ENCODE measurements at regions not wholly inside any gene's neighbourhood (a gene's known extent, or its start where the extent isn't known, plus 50 kb on each side); places are given as distances from the start of the nearest gene placed in this dataset.

GRCh38 chr17:79305768-79306423 lies 231.3 kb downstream of the ENGASE start:
- Histone ChIP-seq H3K27me3 (ENCODE audit: insufficient read depth, low read depth) (peaks cover 84% of the 10 kb centered on the region), H4K20me1 (ENCODE audit: insufficient read depth) (no peaks in the 10 kb centered on the region), H3K27ac (no peak overlapping the region), H3K4me1 (replicated peaks; ENCODE audit: insufficient read depth) (no peaks in the 10 kb centered on the region), H3F3A (ENCODE audit: insufficient read depth, low read depth) (no peaks in the 10 kb centered on the region), H3K4me2 (no peak overlapping the region), H3K9me3 (ENCODE audit: insufficient read depth, low read depth) (no peaks in the 10 kb centered on the region), H2AFZ (no peak overlapping the region), H3K36me3 (ENCODE audit: low read depth) (no peaks in the 10 kb centered on the region), H3K79me2 (ENCODE audit: low read depth) (no peaks in the 10 kb centered on the region), H3K4me3 (no peak overlapping the region), H3K9me2 (ENCODE audit: insufficient read depth) (no peaks in the 10 kb centered on the region)
- CTCF ChIA-PET: no interaction called here
- TF ChIP-seq EZH2 (IDR thresholded peaks at IDR 0.05; ENCODE audit: low read depth) (no peak), CTCF (conservative IDR thresholded peaks at IDR 0.05) (no peak)
- no peak for DNase-seq
- intact Hi-C loops (cut with micrococcal nuclease; ENCODE audit: unreplicated experiment): no loop called here
- POLR2A ChIA-PET (ENCODE audit: unreplicated experiment): no interaction called here
- BruUV-seq (replicated peaks): no TSS peak

- BruUV-seq (replicated peaks): no TSS peak
- CTCF ChIA-PET: no interaction called here
Measured at GRCh38 chr17:79305376-79305767, 230.7 kb downstream of the ENGASE start.

GRCh38 chr17:79304884-79305283 lies 230.3 kb downstream of the ENGASE start:
- POLR2A ChIA-PET (ENCODE audit: unreplicated experiment): no interaction called here
- no TSS peak for BruUV-seq (replicated peaks)
- no peak for DNase-seq
- Histone ChIP-seq H2AFZ (no peak overlapping the region), H3F3A (ENCODE audit: insufficient read depth, low read depth) (no peaks in the 10 kb centered on the region), H3K9me3 (ENCODE audit: insufficient read depth, low read depth) (no peaks in the 10 kb centered on the region), H3K79me2 (ENCODE audit: low read depth) (no peaks in the 10 kb centered on the region), H4K20me1 (ENCODE audit: insufficient read depth) (no peaks in the 10 kb centered on the region), H3K27me3 (ENCODE audit: insufficient read depth, low read depth) (peaks cover 84% of the 10 kb centered on the region), H3K4me2 (no peak overlapping the region), H3K4me3 (no peak overlapping the region), H3K27ac (no peak overlapping the region), H3K4me1 (replicated peaks; ENCODE audit: insufficient read depth) (no peaks in the 10 kb centered on the region), H3K36me3 (ENCODE audit: low read depth) (no peaks in the 10 kb centered on the region), H3K9me2 (ENCODE audit: insufficient read depth) (no peaks in the 10 kb centered on the region)
- CTCF ChIA-PET: no interaction called here
- TF ChIP-seq EZH2 (IDR thresholded peaks at IDR 0.05; ENCODE audit: low read depth): no peak
- intact Hi-C loops (cut with micrococcal nuclease; ENCODE audit: unreplicated experiment): no loop called here

More at GRCh38 chr17:79305376-79305767, 230.7 kb downstream of the ENGASE start:
- Histone ChIP-seq H4K20me1 (ENCODE audit: insufficient read depth) (no peaks in the 10 kb centered on the region), H2AFZ (no peak overlapping the region), H3K9me2 (ENCODE audit: insufficient read depth) (no peaks in the 10 kb centered on the region), H3K36me3 (ENCODE audit: low read depth) (no peaks in the 10 kb centered on the region), H3K79me2 (ENCODE audit: low read depth) (no peaks in the 10 kb centered on the region), H3K27me3 (ENCODE audit: insufficient read depth, low read depth) (peaks cover 84% of the 10 kb centered on the region), H3K9me3 (ENCODE audit: insufficient read depth, low read depth) (no peaks in the 10 kb centered on the region), H3K4me2 (no peak overlapping the region), H3F3A (ENCODE audit: insufficient read depth, low read depth) (no peaks in the 10 kb centered on the region), H3K4me1 (replicated peaks; ENCODE audit: insufficient read depth) (no peaks in the 10 kb centered on the region), H3K4me3 (no peak overlapping the region), H3K27ac (no peak overlapping the region)
- TF ChIP-seq CTCF (conservative IDR thresholded peaks at IDR 0.05) (no peak), EZH2 (IDR thresholded peaks at IDR 0.05; ENCODE audit: low read depth) (no peak)
- intact Hi-C loops (cut with micrococcal nuclease; ENCODE audit: unreplicated experiment): no loop called here
- POLR2A ChIA-PET (ENCODE audit: unreplicated experiment): no interaction called here
- no peak for DNase-seq

- Histone ChIP-seq H3K4me3 (no peak overlapping the region), H3K79me2 (ENCODE audit: low read depth) (no peaks in the 10 kb centered on the region), H2AFZ (no peak overlapping the region), H3K9me2 (ENCODE audit: insufficient read depth) (no peaks in the 10 kb centered on the region), H3K27me3 (ENCODE audit: insufficient read depth, low read depth) (peaks cover 93% of the 10 kb centered on the region), H3K9me3 (ENCODE audit: insufficient read depth, low read depth) (no peaks in the 10 kb centered on the region), H3K4me2 (no peak overlapping the region), H3K36me3 (ENCODE audit: low read depth) (no peaks in the 10 kb centered on the region), H3F3A (ENCODE audit: insufficient read depth, low read depth) (no peaks in the 10 kb centered on the region), H3K4me1 (replicated peaks; ENCODE audit: insufficient read depth) (no peaks in the 10 kb centered on the region), H4K20me1 (ENCODE audit: insufficient read depth) (no peaks in the 10 kb centered on the region), H3K27ac (no peak overlapping the region)
- no peak for TF ChIP-seq EZH2 (IDR thresholded peaks at IDR 0.05; ENCODE audit: low read depth)
- no peak for TF ChIP-seq CTCF (conservative IDR thresholded peaks at IDR 0.05)
- intact Hi-C loops (cut with micrococcal nuclease; ENCODE audit: unreplicated experiment): no loop called here
- ChIA-PET CTCF (no interaction called here), POLR2A (ENCODE audit: unreplicated experiment) (no interaction called here)
- no peak for DNase-seq
- BruUV-seq (replicated peaks): no TSS peak
Measured at GRCh38 chr17:79303641-79304205, 229.1 kb downstream of the ENGASE start.
